Lower leg skin (tissue), 3 donors: ENCODE measurements at regions not wholly inside any gene's neighbourhood (a gene's known extent, or its start where the extent isn't known, plus 50 kb on each side); places are given as distances from the start of the nearest gene placed in this dataset.

Source experiments
- POLR2A ChIP-seq, 2 donors: fragments of 450-650 bp; IDR thresholded peaks; one replicate each; pipeline ENCODE4 v1.6.1; 2016 to 2017; ENCODE audit warnings: antibody characterized with exemption in 2 of 2, mild to moderate bottlenecking in 1 of 2, moderate library complexity in 1 of 2
- TF ChIP-seq, protein P1 (sequence below), 3 donors: fragments of 450-650 bp; IDR thresholded peaks; one replicate each; pipeline ENCODE4 v1.5.1; 2016; ENCODE audit warnings: antibody characterized with exemption in 3 of 3, mild to moderate bottlenecking in 3 of 3, moderate library complexity in 2 of 3

DNA sequence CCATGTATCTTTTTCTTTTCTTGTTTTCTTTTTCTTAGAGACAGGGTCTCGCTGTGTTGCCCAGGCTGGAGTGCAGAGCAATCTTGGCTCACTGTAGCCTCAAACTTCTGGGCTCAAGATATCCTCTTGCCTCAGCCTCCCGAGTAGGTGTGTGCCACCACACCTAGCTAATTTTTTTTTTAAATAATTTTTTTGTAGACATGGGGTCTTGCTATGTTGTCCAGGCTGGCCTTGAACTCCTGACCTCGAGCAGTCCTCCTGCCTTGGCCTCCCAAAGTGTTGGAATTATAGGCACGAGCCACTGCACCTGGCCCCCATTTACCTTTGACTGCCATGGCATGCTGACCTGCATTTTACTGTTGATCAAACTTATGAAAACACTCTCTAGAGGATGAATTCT lies 198.6 kb downstream of the SOX4 start:
- TF ChIP-seq, protein P1, sequence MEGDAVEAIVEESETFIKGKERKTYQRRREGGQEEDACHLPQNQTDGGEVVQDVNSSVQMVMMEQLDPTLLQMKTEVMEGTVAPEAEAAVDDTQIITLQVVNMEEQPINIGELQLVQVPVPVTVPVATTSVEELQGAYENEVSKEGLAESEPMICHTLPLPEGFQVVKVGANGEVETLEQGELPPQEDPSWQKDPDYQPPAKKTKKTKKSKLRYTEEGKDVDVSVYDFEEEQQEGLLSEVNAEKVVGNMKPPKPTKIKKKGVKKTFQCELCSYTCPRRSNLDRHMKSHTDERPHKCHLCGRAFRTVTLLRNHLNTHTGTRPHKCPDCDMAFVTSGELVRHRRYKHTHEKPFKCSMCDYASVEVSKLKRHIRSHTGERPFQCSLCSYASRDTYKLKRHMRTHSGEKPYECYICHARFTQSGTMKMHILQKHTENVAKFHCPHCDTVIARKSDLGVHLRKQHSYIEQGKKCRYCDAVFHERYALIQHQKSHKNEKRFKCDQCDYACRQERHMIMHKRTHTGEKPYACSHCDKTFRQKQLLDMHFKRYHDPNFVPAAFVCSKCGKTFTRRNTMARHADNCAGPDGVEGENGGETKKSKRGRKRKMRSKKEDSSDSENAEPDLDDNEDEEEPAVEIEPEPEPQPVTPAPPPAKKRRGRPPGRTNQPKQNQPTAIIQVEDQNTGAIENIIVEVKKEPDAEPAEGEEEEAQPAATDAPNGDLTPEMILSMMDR (IDR thresholded peaks at IDR 0.05), result no peak
- no peak for TF ChIP-seq POLR2A (IDR thresholded peaks at IDR 0.05)
